ENCODE measurements at regions not wholly inside any gene's neighbourhood (a gene's known extent, or its start where the extent isn't known, plus 50 kb on each side); places are given as distances from the start of the nearest gene placed in this dataset.

DNA sequence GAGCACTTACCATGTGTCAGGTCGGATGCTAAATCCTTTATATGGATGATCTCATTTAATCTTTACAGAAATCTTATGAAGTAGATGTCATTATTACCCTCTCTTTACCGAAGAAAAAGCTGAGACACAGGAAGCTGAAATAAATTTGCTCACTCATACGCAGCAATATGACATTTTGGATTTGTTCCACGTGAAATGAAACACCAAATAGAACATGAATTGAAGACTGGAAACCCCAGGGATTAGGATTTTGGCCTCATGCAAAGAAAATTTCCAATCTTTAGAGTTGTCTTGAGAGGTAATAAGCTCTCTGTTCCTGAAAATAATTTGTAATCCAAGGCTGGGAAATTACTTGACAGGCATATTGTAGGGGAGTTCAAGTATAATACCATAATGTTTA lies 354.4 kb upstream of the CLNK start:
- Histone ChIP-seq H3K27me3 (ENCODE audit: control insufficient read depth, insufficient read depth, low read length) (no peaks in the 10 kb centered on the region), H3K36me3 (ENCODE audit: control insufficient read depth, insufficient read depth, low read length) (no peaks in the 10 kb centered on the region), H3K4me3 (ENCODE audit: low read depth, low read length) (no peak overlapping the region)
- no peak for DNase-seq (ENCODE audit: low read depth)
- TF ChIP-seq, protein P1, sequence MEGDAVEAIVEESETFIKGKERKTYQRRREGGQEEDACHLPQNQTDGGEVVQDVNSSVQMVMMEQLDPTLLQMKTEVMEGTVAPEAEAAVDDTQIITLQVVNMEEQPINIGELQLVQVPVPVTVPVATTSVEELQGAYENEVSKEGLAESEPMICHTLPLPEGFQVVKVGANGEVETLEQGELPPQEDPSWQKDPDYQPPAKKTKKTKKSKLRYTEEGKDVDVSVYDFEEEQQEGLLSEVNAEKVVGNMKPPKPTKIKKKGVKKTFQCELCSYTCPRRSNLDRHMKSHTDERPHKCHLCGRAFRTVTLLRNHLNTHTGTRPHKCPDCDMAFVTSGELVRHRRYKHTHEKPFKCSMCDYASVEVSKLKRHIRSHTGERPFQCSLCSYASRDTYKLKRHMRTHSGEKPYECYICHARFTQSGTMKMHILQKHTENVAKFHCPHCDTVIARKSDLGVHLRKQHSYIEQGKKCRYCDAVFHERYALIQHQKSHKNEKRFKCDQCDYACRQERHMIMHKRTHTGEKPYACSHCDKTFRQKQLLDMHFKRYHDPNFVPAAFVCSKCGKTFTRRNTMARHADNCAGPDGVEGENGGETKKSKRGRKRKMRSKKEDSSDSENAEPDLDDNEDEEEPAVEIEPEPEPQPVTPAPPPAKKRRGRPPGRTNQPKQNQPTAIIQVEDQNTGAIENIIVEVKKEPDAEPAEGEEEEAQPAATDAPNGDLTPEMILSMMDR (IDR thresholded peaks at IDR 0.05; ENCODE audit: insufficient read depth, low read length, poor library complexity, severe bottlenecking), result no peak

DNA sequence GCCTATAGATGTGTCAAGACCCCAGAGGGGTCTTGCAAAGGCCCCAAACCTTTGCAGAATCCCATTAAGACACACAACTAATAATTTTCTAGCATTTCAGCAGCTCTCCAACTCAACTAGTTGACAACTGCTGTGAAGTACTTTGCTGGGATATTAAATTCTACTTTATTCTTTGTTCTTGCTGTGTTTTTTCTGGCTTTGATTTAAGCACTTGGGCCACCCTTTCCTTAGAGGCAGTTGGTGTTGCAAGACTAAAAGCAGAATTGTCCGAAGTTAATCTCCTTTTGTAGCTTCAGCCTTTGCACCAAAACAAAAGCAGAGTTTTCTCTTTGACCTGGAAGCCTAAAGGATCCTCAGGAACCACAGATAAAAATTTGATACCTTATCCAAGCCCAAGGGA lies 353.1 kb upstream of the CLNK start:
- no peak overlapping the region for H3K4me3 ChIP-seq (ENCODE audit: low read depth, low read length)
- TF ChIP-seq, protein P1 (IDR thresholded peaks at IDR 0.05; ENCODE audit: insufficient read depth, low read length, poor library complexity, severe bottlenecking), result no peak
- H3K27me3 ChIP-seq (ENCODE audit: control insufficient read depth, insufficient read depth, low read length), result no peaks in the 10 kb centered on the region
- DNase-seq (ENCODE audit: low read depth), result no peak
- H3K36me3 ChIP-seq (ENCODE audit: control insufficient read depth, insufficient read depth, low read length), result no peaks in the 10 kb centered on the region

DNA sequence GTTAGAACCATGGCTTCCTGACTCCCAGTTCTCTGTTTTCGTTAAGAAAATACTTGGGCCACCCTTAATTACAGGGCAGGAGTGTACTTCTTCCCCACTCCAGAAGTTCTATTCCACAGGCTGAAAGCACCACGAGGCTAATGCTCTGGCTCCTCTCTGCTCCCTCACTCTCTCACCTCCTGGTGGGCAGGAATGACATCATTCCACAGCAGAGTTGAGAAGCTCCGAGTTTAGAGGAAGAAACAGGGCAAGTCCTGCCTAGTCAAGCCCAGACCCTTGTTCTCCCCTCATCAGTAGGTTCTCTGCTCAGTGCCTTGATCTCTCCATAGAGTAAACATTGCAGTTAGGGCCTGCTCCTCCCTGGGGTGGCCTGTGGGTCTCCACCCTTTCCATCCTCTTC lies 343.8 kb upstream of the CLNK start:
- TF ChIP-seq, protein P1 (IDR thresholded peaks at IDR 0.05; ENCODE audit: insufficient read depth, low read length, poor library complexity, severe bottlenecking), result no peak

DNA sequence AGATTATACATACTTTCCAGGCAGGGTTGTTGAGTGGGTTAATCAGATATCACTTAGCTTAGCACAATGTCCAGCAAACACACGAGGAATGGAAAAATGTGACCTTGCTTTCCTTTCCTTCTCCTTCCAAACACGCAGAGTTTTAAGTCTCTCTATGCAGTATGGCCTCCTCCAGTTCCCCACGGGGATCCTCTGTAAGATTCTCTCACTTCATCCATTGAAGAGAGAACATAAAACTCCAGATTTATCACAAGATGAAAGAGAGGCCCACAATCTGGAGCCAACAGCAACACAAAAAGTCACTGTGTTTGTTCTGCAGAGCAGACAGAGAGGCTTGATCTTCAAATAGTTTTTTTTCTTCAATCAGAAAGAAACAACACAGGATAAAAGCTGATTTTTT lies 336.8 kb upstream of the CLNK start:
- no peak for DNase-seq (ENCODE audit: low read depth)
- Histone ChIP-seq H3K4me3 (ENCODE audit: low read depth, low read length) (no peak overlapping the region), H3K27me3 (ENCODE audit: control insufficient read depth, insufficient read depth, low read length) (no peaks in the 10 kb centered on the region), H3K36me3 (ENCODE audit: control insufficient read depth, insufficient read depth, low read length) (no peaks in the 10 kb centered on the region)
- TF ChIP-seq, protein P1 (IDR thresholded peaks at IDR 0.05; ENCODE audit: insufficient read depth, low read length, poor library complexity, severe bottlenecking), result no peak

More for the DNA sequence above, 343.8 kb upstream of the CLNK start:
- no peaks in the 10 kb centered on the region for H3K27me3 ChIP-seq (ENCODE audit: control insufficient read depth, insufficient read depth, low read length)
- H3K4me3 ChIP-seq (ENCODE audit: low read depth, low read length), result no peak overlapping the region
- no peaks in the 10 kb centered on the region for H3K36me3 ChIP-seq (ENCODE audit: control insufficient read depth, insufficient read depth, low read length)
- DNase-seq (ENCODE audit: low read depth), result no peak

DNA sequence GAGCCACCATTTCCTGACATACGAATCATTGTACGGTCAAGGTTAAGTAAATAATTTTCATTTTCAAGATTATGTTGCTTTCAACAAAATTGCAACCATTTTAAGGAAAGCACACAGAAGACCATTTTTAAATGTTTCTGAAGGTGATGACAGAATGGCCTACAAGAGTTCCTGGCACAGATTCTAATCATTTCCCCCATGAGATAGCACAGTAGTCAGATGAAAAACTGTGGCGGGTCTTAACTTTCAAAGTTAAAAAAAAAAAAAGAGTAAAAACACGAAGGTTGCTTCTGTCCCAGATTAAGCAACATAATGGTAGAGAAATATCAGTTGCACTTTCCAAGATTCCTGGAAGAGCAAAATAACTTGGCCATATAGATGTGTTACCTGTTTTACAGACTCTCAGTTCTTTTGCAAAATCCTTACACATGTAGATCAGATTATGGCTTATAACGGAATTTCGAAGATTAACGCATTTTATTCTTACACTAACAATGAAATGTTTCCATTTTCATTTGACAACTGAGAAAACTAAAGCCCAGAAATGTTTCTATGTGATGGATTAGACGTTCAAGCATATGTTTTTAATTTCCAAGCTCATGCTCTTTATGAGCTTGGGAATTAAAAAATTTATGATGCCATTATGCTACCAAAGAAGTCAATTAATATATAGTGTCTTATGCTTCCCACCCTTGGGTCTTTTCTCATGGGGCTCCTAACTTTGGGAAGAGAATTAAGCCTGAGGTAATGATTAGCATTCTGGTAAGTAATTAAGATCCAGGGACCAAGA lies 335.1 kb upstream of the CLNK start:
- DNase-seq (ENCODE audit: low read depth), result no peak
- no peaks in the 10 kb centered on the region for H3K27me3 ChIP-seq (ENCODE audit: control insufficient read depth, insufficient read depth, low read length)
- no peaks in the 10 kb centered on the region for H3K36me3 ChIP-seq (ENCODE audit: control insufficient read depth, insufficient read depth, low read length)
- TF ChIP-seq, protein P1 (IDR thresholded peaks at IDR 0.05; ENCODE audit: insufficient read depth, low read length, poor library complexity, severe bottlenecking), result no peak
- H3K4me3 ChIP-seq (ENCODE audit: low read depth, low read length), result no peak overlapping the region

DNA sequence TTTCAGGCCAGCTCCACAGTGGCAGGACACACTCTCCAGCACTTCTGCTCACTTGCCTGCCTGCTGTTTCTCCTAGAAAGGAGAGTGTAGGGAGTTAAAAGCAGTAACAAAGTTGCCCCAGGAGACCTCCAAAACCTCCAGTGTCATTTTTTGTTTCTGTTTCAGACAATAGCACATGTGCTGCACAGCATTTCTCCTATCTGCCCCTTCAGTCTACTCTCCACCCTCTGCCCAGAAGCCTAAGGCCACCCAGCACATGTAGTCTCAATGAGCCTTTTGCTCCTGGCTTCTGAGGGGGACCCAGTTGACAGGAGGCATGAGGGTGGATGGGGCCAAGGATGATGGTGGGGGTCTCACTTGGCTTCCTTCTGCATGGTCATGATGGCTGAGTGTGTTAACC lies 329.6 kb upstream of the CLNK start:
- Histone ChIP-seq H3K27me3 (ENCODE audit: control insufficient read depth, insufficient read depth, low read length) (no peaks in the 10 kb centered on the region), H3K36me3 (ENCODE audit: control insufficient read depth, insufficient read depth, low read length) (no peaks in the 10 kb centered on the region), H3K4me3 (ENCODE audit: low read depth, low read length) (no peak overlapping the region)
- TF ChIP-seq, protein P1 (IDR thresholded peaks at IDR 0.05; ENCODE audit: insufficient read depth, low read length, poor library complexity, severe bottlenecking), result no peak
- no peak for DNase-seq (ENCODE audit: low read depth)

All from kidney epithelial cell (primary cell).